ENCODE measurements at regions not wholly inside any gene's neighbourhood (a gene's known extent, or its start where the extent isn't known, plus 50 kb on each side); places are given as distances from the start of the nearest gene placed in this dataset.

DNA sequence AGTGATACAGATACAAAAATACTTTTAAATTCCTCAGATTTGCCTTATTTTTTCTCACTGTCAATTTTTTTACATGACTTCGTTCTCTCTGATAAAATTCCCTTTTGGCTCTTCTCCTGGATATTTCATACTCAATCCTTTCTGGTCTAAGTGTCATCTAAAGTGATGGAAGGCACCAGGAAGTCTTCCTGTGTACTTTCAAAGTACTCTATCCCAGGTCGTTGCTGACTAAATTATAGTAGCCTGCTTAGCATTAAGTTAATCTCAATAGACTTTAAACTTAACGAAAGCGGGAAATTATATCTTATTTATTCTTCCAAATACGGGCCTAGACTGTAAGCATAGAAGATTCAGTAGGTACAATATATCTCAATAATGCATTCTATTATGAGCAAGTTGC lies 67.8 kb downstream of the CASP12 start:
- FAIRE-seq = no peak

DNA sequence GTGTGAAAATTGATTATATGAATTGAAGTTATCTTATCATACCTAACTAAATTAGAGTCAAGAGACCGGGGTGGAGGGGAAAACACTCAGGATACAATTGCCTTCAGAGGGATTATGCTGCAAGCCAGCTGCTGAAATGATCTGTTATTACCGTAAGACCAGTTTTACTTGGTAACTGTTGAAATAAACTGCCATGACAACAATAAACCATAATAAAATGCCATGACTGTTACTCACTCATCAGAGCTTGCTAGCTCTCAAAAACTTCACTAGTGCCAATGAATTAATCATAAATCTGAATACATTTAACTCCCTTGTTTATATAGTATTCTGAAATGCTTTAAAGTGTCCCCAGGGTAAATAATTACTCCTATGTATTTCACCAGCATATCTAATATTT lies 68.2 kb downstream of the CASP12 start:
- Histone ChIP-seq H3K27me3 (ENCODE audit: control insufficient read depth, insufficient read depth, low read length) (no peaks in the 10 kb centered on the region), H3K9me3 (ENCODE audit: control insufficient read depth in 2 of 3, insufficient read depth in 1 of 3, low read length in 3 of 3) (no peaks in the 10 kb centered on the region), H3K4me3 (ENCODE audit: low read length in 3 of 3) (no peak overlapping the region), H3K4me1 (ENCODE audit: control insufficient read depth in 2 of 3, insufficient read depth in 2 of 3, low read depth in 1 of 3, low read length in 3 of 3) (no peaks in the 10 kb centered on the region), H3K9ac (ENCODE audit: low read length in 3 of 3) (no peak overlapping the region), H3K27ac (ENCODE audit: low read depth in 2 of 2, low read length in 2 of 2) (no peak overlapping the region), H3K36me3 (ENCODE audit: control insufficient read depth in 2 of 3, insufficient read depth in 3 of 3, low read length in 3 of 3) (no peaks in the 10 kb centered on the region)
- no peak for FAIRE-seq
- DNase-seq = no peak
- intact Hi-C loops (cut with DNase I) = no loop called here
- TF ChIP-seq, protein P1, sequence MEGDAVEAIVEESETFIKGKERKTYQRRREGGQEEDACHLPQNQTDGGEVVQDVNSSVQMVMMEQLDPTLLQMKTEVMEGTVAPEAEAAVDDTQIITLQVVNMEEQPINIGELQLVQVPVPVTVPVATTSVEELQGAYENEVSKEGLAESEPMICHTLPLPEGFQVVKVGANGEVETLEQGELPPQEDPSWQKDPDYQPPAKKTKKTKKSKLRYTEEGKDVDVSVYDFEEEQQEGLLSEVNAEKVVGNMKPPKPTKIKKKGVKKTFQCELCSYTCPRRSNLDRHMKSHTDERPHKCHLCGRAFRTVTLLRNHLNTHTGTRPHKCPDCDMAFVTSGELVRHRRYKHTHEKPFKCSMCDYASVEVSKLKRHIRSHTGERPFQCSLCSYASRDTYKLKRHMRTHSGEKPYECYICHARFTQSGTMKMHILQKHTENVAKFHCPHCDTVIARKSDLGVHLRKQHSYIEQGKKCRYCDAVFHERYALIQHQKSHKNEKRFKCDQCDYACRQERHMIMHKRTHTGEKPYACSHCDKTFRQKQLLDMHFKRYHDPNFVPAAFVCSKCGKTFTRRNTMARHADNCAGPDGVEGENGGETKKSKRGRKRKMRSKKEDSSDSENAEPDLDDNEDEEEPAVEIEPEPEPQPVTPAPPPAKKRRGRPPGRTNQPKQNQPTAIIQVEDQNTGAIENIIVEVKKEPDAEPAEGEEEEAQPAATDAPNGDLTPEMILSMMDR (IDR thresholded peaks at IDR 0.05; ENCODE audit: borderline replicate concordance, extremely low read depth, insufficient read depth) = no peak

More for the DNA sequence above, 67.8 kb downstream of the CASP12 start:
- intact Hi-C loops (cut with DNase I) = no loop called here
- TF ChIP-seq, protein P1 (IDR thresholded peaks at IDR 0.05; ENCODE audit: borderline replicate concordance, extremely low read depth, insufficient read depth) = no peak
- DNase-seq = no peak
- Histone ChIP-seq H3K36me3 (ENCODE audit: control insufficient read depth in 2 of 3, insufficient read depth in 3 of 3, low read length in 3 of 3) (no peaks in the 10 kb centered on the region), H3K9me3 (ENCODE audit: control insufficient read depth in 2 of 3, insufficient read depth in 1 of 3, low read length in 3 of 3) (no peaks in the 10 kb centered on the region), H3K27me3 (ENCODE audit: control insufficient read depth, insufficient read depth, low read length) (no peaks in the 10 kb centered on the region), H3K4me3 (ENCODE audit: low read length in 3 of 3) (no peak overlapping the region), H3K4me1 (ENCODE audit: control insufficient read depth in 2 of 3, insufficient read depth in 2 of 3, low read depth in 1 of 3, low read length in 3 of 3) (no peaks in the 10 kb centered on the region), H3K9ac (ENCODE audit: low read length in 3 of 3) (no peak overlapping the region), H3K27ac (ENCODE audit: low read depth in 2 of 2, low read length in 2 of 2) (no peak overlapping the region)

DNA sequence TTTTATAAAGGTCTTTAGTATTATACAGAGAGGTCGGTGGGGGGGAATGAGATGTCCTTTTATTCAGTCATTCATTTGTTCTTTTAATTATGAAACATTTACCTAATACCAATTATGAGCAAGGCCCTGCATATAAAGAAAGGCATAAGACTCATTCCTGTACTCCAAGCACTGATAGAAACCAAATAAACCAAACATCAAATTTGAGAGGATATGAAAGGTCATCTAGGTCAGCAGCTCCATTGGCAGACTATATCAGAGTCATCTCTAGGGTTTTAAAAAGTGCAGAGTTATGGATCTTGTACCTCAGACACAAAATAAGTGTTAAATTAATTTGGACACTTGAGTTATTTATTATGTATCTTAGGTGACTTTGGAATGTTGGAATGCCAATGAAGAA lies 71.5 kb downstream of the CASP12 start:
- Histone ChIP-seq H3K9me3 (ENCODE audit: control insufficient read depth in 2 of 3, insufficient read depth in 1 of 3, low read length in 3 of 3) (no peaks in the 10 kb centered on the region), H3K27me3 (ENCODE audit: control insufficient read depth, insufficient read depth, low read length) (no peaks in the 10 kb centered on the region), H3K4me3 (ENCODE audit: low read length in 3 of 3) (no peak overlapping the region), H3K9ac (ENCODE audit: low read length in 3 of 3) (no peak overlapping the region), H3K27ac (ENCODE audit: low read depth in 2 of 2, low read length in 2 of 2) (no peak overlapping the region), H3K36me3 (ENCODE audit: control insufficient read depth in 2 of 3, insufficient read depth in 3 of 3, low read length in 3 of 3) (no peaks in the 10 kb centered on the region), H3K4me1 (ENCODE audit: control insufficient read depth in 2 of 3, insufficient read depth in 2 of 3, low read depth in 1 of 3, low read length in 3 of 3) (no peaks in the 10 kb centered on the region)
- no peak for DNase-seq
- intact Hi-C loops (cut with DNase I) = no loop called here
- TF ChIP-seq, protein P1 (IDR thresholded peaks at IDR 0.05; ENCODE audit: borderline replicate concordance, extremely low read depth, insufficient read depth) = no peak
- no peak for FAIRE-seq

DNA sequence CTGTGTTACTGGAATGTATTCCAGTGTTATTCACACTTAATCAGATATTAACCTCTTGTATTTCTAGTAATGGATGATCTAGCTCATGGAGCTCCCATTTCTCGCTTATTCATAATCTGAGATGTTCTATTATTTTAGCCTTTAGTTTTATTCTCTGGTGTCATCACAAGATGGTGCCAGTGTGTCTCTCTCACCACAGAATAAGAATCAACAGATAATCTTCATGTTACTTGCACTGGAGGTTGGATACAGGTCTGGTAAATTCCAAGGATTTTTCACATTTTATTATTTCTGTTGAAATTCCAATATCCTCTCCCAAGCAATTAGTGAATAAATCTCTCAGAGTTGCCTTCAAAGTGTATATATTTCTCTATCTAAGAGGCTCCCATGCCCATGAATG lies 74.6 kb downstream of the CASP12 start:
- Histone ChIP-seq H3K4me1 (ENCODE audit: control insufficient read depth in 2 of 3, insufficient read depth in 2 of 3, low read depth in 1 of 3, low read length in 3 of 3) (no peaks in the 10 kb centered on the region), H3K9me3 (ENCODE audit: control insufficient read depth in 2 of 3, insufficient read depth in 1 of 3, low read length in 3 of 3) (no peaks in the 10 kb centered on the region), H3K27ac (ENCODE audit: low read depth in 2 of 2, low read length in 2 of 2) (no peak overlapping the region), H3K4me3 (ENCODE audit: low read length in 3 of 3) (no peak overlapping the region), H3K27me3 (ENCODE audit: control insufficient read depth, insufficient read depth, low read length) (no peaks in the 10 kb centered on the region), H3K36me3 (ENCODE audit: control insufficient read depth in 2 of 3, insufficient read depth in 3 of 3, low read length in 3 of 3) (no peaks in the 10 kb centered on the region), H3K9ac (ENCODE audit: low read length in 3 of 3) (no peak overlapping the region)
- TF ChIP-seq, protein P1 (IDR thresholded peaks at IDR 0.05; ENCODE audit: borderline replicate concordance, extremely low read depth, insufficient read depth) = no peak
- intact Hi-C loops (cut with DNase I) = no loop called here
- no peak for DNase-seq
- no peak for FAIRE-seq

Data from kidney (tissue), 13 donors.